Keratinocyte (primary cell): ENCODE measurements at regions not wholly inside any gene's neighbourhood (a gene's known extent, or its start where the extent isn't known, plus 50 kb on each side); places are given as distances from the start of the nearest gene placed in this dataset.

Experiments
- DNase-seq: peaks from one replicate; pipeline ENCODE4 v3.0.0-alpha.2; 2011; ENCODE audit warnings: low read depth, missing footprints, low spot score
- FAIRE-seq: peaks from 2 replicates; lab custom pipeline; 2011; peaks lifted over from hg19 to GRCh38; lab: Jason Lieb, UNC
- H2AFZ ChIP-seq: 2 replicates; pipeline ENCODE4 v1.6.0; 2012; ENCODE audit warnings: low read length, control low read depth, inconsistent platforms; ENCODE audit not compliant: control insufficient read depth
- H3K27ac ChIP-seq: 2 replicates; pipeline ENCODE4 v1.5.1; 2011; ENCODE audit warnings: low read length; ENCODE audit not compliant: control insufficient read depth, insufficient read depth
- H3K27me3 ChIP-seq: 3 replicates; pipeline ENCODE4 v1.6.0; 2011; ENCODE audit warnings: low read length; ENCODE audit not compliant: control insufficient read depth, insufficient read depth; ENCODE audit errors: extremely low read depth
- H3K36me3 ChIP-seq, 2 experiments: 2 replicates in 1 of 2; 3 replicates in 1 of 2; pipeline ENCODE4 v1.5.1; 2011; ENCODE audit warnings: low read length in 2 of 2, mild to moderate bottlenecking in 1 of 2; ENCODE audit not compliant: control insufficient read depth in 2 of 2, insufficient read depth in 2 of 2; ENCODE audit errors: extremely low read depth in 1 of 2
- H3K4me1 ChIP-seq: 3 replicates; pipeline ENCODE4 v1.5.1; 2011; ENCODE audit warnings: low read length; ENCODE audit not compliant: control insufficient read depth, insufficient read depth; ENCODE audit errors: extremely low read depth
- H3K4me2 ChIP-seq: 3 replicates; pipeline ENCODE4 v1.6.0; 2011; ENCODE audit warnings: low read depth, low read length; ENCODE audit not compliant: control insufficient read depth, insufficient read depth; ENCODE audit errors: extremely low read depth
- H3K4me3 ChIP-seq, 3 experiments: fragments of 200-600 bp in 1 of 3; sonication (generic) in 1 of 3; 2 replicates in 2 of 3; 3 replicates in 1 of 3; pipeline ENCODE4 v1.5.1; 2011 to 2016; ENCODE audit warnings: low read length in 3 of 3, mild to moderate bottlenecking in 3 of 3, control low read depth in 2 of 3, inconsistent platforms in 1 of 3, low read depth in 1 of 3, mixed read lengths in 1 of 3, mixed run types in 1 of 3, moderate library complexity in 1 of 3; ENCODE audit not compliant: control insufficient read depth in 2 of 3, insufficient read depth in 2 of 3; ENCODE audit errors: extremely low read depth in 1 of 3
- H3K79me2 ChIP-seq: 2 replicates; pipeline ENCODE4 v1.6.0; 2012; ENCODE audit warnings: low read length; ENCODE audit not compliant: control insufficient read depth, insufficient read depth
- H3K9ac ChIP-seq: 3 replicates; pipeline ENCODE4 v1.6.0; 2011; ENCODE audit warnings: low read length; ENCODE audit not compliant: control insufficient read depth, insufficient read depth; ENCODE audit errors: extremely low read depth
- H3K9me1 ChIP-seq: 3 replicates; pipeline ENCODE4 v1.6.0; 2011; ENCODE audit warnings: low read length; ENCODE audit not compliant: control insufficient read depth, insufficient read depth; ENCODE audit errors: extremely low read depth
- H3K9me3 ChIP-seq: 2 replicates; pipeline ENCODE4 v1.5.1; 2012; ENCODE audit warnings: low read depth, low read length; ENCODE audit not compliant: control insufficient read depth
- H4K20me1 ChIP-seq: 3 replicates; pipeline ENCODE4 v1.6.0; 2011; ENCODE audit warnings: low read length; ENCODE audit not compliant: control insufficient read depth, insufficient read depth; ENCODE audit errors: extremely low read depth
- EZH2 ChIP-seq: IDR thresholded peaks from one replicate; pipeline ENCODE4 v1.6.1; 2012; ENCODE audit warnings: inconsistent platforms, mild to moderate bottlenecking, low read length, moderate library complexity
- dilution Hi-C: fragments of 300-500 bp; cut with MboI; formaldehyde crosslinking; loops from one replicate; pipeline ENCODE4 v1.7.0; 2020; ENCODE audit warnings: low sequenced_read_pairs; ENCODE audit not compliant: extremely low pct_ligation_motif_present
- TF ChIP-seq, protein P1 (sequence below), 3 experiments: IDR thresholded peaks in 1 of 3; conservative IDR thresholded peaks in 1 of 3; optimal IDR thresholded peaks in 1 of 3; 2 replicates in 2 of 3; 3 replicates in 1 of 3; pipeline versions ENCODE3 to v1.5.1; 2011; ENCODE audit warnings: low read length in 3 of 3, mild to moderate bottlenecking in 3 of 3, moderate library complexity in 2 of 3, control low read depth in 1 of 3, inconsistent platforms in 1 of 3; ENCODE audit not compliant: insufficient read depth in 2 of 3; ENCODE audit errors: extremely low read depth in 1 of 3

DNA sequence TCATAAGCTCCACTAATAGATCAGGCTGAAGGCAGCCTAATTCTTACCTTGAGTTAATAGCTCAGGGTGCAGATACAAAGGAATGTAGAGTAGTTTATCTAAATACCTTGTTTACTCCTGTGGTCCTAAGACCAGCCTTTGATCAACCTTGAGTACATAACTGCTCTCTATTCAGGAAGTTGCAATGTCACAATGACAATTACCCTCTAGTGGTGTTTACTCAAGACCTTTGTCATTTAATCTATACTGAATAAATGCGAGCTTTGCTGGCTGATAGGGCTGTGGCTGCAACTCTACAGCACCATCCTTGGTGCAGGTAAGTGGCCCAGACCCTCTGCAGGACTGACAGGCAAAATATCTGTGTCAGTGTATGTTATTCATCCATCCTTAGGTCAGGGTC, 282.7 kb downstream of the ATXN7L3B start:
- FAIRE-seq = no peak

DNA sequence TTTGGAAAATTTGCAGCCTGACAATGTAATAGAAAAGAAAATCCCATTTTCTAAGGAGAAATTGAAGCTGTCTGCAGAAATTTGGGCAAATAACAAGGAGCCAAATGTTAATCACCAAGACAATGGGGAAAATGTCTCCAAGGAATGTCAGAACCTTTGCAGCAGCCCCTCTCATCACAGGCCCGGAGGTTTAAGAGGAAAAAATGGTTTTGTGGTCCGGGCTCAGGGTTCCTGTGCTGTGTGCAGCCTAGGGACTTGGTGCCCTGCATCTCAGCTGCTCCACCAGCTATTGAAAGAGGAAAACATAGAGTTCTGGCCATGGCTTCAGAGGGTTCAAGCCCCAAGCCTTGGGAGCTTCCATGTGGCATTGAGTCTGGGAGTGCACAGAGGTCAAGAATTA, 298.9 kb downstream of the ATXN7L3B start:
- Histone ChIP-seq H3K9me1 (no peaks in the 10 kb centered on the region), H3K27ac (no peak overlapping the region), H3K9ac (no peak overlapping the region), H3K4me3 (no peak overlapping the region), H2AFZ (no peak overlapping the region), H3K36me3 (no peaks in the 10 kb centered on the region), H3K9me3 (no peaks in the 10 kb centered on the region), H3K4me1 (no peaks in the 10 kb centered on the region), H3K4me2 (no peak overlapping the region), H4K20me1 (no peaks in the 10 kb centered on the region), H3K79me2 (no peaks in the 10 kb centered on the region), H3K27me3 (no peaks in the 10 kb centered on the region)
- FAIRE-seq (no peak), DNase-seq (no peak)
- dilution Hi-C loops = no loop called here
- TF ChIP-seq EZH2 = no peak
- TF ChIP-seq, protein P1, sequence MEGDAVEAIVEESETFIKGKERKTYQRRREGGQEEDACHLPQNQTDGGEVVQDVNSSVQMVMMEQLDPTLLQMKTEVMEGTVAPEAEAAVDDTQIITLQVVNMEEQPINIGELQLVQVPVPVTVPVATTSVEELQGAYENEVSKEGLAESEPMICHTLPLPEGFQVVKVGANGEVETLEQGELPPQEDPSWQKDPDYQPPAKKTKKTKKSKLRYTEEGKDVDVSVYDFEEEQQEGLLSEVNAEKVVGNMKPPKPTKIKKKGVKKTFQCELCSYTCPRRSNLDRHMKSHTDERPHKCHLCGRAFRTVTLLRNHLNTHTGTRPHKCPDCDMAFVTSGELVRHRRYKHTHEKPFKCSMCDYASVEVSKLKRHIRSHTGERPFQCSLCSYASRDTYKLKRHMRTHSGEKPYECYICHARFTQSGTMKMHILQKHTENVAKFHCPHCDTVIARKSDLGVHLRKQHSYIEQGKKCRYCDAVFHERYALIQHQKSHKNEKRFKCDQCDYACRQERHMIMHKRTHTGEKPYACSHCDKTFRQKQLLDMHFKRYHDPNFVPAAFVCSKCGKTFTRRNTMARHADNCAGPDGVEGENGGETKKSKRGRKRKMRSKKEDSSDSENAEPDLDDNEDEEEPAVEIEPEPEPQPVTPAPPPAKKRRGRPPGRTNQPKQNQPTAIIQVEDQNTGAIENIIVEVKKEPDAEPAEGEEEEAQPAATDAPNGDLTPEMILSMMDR (optimal IDR thresholded peaks at IDR 0.05 in 1 of 3, IDR thresholded peaks at IDR 0.05 in 1 of 3, conservative IDR thresholded peaks at IDR 0.05 in 1 of 3; ENCODE audit: extremely low read depth in 1 of 3, insufficient read depth in 2 of 3, low read length in 3 of 3) = no peak

More for the DNA sequence above, 282.7 kb downstream of the ATXN7L3B start:
- Histone ChIP-seq H3K9me3 (no peaks in the 10 kb centered on the region), H3K36me3 (no peaks in the 10 kb centered on the region), H3K9ac (no peak overlapping the region), H4K20me1 (no peaks in the 10 kb centered on the region), H3K79me2 (no peaks in the 10 kb centered on the region), H3K4me1 (no peaks in the 10 kb centered on the region), H2AFZ (no peak overlapping the region), H3K4me2 (no peak overlapping the region), H3K27me3 (no peaks in the 10 kb centered on the region), H3K9me1 (no peaks in the 10 kb centered on the region), H3K4me3 (no peak overlapping the region), H3K27ac (no peak overlapping the region)
- DNase-seq = no peak
- dilution Hi-C loops = no loop called here
- TF ChIP-seq EZH2 = no peak
- TF ChIP-seq, protein P1 (optimal IDR thresholded peaks at IDR 0.05 in 1 of 3, IDR thresholded peaks at IDR 0.05 in 1 of 3, conservative IDR thresholded peaks at IDR 0.05 in 1 of 3; ENCODE audit: extremely low read depth in 1 of 3, insufficient read depth in 2 of 3, low read length in 3 of 3) = no peak
